OCI-LY3 (cell line): ENCODE measurements at regions not wholly inside any gene's neighbourhood (a gene's known extent, or its start where the extent isn't known, plus 50 kb on each side); places are given as distances from the start of the nearest gene placed in this dataset.

ENCODE experiments used
- CTCF ChIP-seq: fragments of 200-600, 300-600 bp; sonication (generic); IDR thresholded peaks from 2 replicates; pipeline ENCODE4 v1.5.1; 2014; ENCODE audit warnings: antibody characterized with exemption, low read length, low read depth
- EZH2phosphoT487 ChIP-seq: fragments of 200-600 bp; shearing (Covaris generic); IDR thresholded peaks from 2 replicates; pipeline ENCODE4 v1.6.1; 2018; ENCODE audit warnings: antibody characterized with exemption, mixed run types, low read depth

- TF ChIP-seq CTCF (no peak), EZH2phosphoT487 (no peak)
Measured at GRCh38 chr6:144617708-144618107, 332.6 kb downstream of the UTRN start.
